ELR (cell line): ENCODE measurements at regions not wholly inside any gene's neighbourhood (a gene's known extent, or its start where the extent isn't known, plus 50 kb on each side); places are given as distances from the start of the nearest gene placed in this dataset.

Source experiments
- DNase-seq: peaks from one replicate; pipeline ENCODE4 v3.0.0-alpha.2; 2015; ENCODE audit warnings: low read depth

GRCh38 chr2:226652983-226653765 lies 146.4 kb downstream of the IRS1 start:
- no peak for DNase-seq

- DNase-seq, result peak; percentile 99
These were observed 147.3 kb downstream of the IRS1 start for GRCh38 chr2:226652369-226652768.

GRCh38 chr2:226649871-226650660 lies 149.6 kb downstream of the IRS1 start:
- DNase-seq, result peak; percentile 99

DNA sequence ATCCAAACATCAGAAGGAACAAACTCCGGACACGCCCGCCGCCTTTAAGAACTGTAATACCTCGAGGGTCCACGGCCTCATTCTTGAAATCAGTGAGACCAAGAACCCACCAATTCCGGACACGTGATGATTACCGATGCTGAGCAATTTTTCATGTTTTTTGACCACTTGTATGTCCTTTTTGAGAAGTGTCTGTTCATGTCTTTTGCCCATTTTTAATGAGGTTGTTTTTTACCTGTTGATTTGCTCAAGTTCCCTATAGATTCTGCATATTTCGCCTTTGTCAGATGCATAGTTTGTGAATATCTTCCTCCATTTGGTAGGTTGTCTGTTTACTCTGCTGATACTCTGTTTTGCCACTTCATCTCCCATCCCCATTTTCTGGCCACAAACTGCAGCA lies 150.4 kb downstream of the IRS1 start:
- DNase-seq, result no peak

GRCh38 chr2:226647621-226648518 lies 151.8 kb downstream of the IRS1 start:
- DNase-seq, result no peak

GRCh38 chr2:226644399-226644865 lies 155.2 kb downstream of the IRS1 start:
- peak; percentile 82 for DNase-seq

GRCh38 chr2:226643946-226644282 lies 155.7 kb downstream of the IRS1 start:
- DNase-seq, result no peak

- DNase-seq, result peak; percentile 15
These were observed 156.3 kb downstream of the IRS1 start for GRCh38 chr2:226643030-226643945.

- peak; percentile 13 for DNase-seq
These were observed 158.6 kb downstream of the IRS1 start for GRCh38 chr2:226641008-226641407.

DNA sequence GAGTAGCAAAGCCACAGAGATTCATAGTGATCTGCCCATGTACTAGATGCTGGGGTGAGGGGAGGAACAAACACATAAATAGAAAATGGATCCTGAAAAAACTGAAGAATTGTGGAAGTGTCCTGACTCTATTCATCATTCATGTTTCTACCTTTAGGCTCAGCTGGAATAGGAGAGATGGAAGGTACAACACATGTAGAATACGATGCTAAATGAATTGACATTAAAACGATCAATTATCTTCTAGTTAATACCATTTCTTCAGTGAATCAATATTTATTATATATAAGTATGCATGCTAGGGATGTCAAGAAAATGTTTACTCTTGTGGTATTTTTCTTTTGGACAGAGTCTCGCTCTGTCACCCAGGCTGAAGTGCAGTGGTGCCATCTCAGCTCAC lies 159.1 kb downstream of the IRS1 start:
- DNase-seq, result no peak

DNA sequence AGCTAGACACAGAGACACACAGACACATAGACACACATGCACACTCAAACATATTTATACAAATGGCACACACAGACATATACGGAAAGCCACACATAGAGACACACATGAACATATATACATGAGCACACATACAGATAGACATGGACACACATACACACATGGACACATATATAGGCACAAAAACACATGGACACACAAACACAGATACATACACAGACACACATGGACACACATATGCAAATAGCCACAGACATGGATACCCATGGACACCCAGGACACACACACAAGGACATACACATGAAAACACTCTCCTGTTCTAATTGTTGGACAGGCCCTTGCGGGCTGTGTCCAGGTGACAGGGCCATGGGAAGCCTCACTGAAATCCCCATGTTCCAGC lies 160.1 kb downstream of the IRS1 start:
- DNase-seq, result no peak

DNA sequence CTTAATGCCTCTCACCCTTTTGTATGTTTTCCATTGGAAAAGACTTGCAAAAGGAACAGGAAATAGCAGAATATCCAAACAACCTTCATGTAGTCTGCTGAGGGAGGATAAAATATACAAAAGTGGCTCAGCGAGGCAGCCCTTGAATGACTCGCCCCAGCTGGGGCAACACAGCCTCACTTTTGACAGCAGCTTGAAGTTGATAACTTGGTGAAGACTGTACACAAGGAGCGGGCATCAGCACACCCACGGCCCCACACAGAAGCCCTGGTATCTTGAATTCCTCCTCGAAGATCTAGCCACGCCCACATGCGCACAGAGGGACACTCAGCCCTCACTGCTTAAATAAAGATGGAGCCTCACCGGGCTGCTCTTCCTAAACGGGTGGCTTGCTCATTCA lies 161.0 kb downstream of the IRS1 start:
- peak; percentile 34 for DNase-seq

GRCh38 chr2:226637383-226637782 lies 162.2 kb downstream of the IRS1 start:
- DNase-seq, result no peak

- DNase-seq, result no peak
These were observed 163.0 kb downstream of the IRS1 start for GRCh38 chr2:226636586-226636985.

GRCh38 chr2:226634943-226635604 lies 164.5 kb downstream of the IRS1 start:
- DNase-seq, result no peak

- DNase-seq, result no peak
These were observed 167.9 kb downstream of the IRS1 start for GRCh38 chr2:226631671-226632070.

DNA sequence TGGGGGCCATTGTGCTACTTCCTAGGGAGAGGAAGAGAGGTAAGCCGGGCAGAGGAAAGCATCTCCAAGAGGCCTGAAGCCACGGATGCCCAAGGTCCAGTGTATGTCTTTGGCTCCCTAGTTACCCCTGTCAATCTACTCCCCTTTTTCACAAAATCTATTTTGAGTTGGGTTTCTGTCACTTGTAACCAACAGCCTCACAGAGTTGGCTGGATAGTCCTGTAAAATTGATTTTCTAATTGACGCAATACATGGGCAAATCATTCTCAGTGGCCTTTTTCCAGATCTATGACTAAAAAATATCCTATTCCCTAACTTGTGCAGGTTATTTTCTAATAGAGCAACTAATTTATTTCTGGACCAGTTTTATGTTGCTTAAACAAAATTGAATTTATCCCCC lies 168.4 kb downstream of the IRS1 start:
- DNase-seq, result no peak

DNA sequence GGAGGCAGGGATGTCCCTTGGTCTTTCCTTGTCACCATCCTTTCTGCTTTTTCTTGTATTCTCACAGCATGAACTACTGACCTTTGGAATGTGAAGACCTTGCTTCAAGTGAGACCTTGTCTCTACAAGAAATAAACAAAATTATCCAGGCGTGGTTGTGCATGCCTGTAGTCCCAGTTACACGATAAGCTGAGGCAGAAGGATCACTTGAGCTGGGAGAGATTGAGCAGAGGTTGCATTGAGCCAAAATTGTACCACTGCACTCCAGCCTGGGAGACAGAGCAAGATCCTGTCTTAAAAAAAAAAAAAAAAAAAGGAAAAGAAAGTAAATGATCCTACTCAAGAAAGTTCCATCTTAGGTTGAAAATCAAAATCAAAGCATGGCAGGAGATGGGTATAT lies 173.7 kb downstream of the IRS1 start:
- DNase-seq, result no peak

DNA sequence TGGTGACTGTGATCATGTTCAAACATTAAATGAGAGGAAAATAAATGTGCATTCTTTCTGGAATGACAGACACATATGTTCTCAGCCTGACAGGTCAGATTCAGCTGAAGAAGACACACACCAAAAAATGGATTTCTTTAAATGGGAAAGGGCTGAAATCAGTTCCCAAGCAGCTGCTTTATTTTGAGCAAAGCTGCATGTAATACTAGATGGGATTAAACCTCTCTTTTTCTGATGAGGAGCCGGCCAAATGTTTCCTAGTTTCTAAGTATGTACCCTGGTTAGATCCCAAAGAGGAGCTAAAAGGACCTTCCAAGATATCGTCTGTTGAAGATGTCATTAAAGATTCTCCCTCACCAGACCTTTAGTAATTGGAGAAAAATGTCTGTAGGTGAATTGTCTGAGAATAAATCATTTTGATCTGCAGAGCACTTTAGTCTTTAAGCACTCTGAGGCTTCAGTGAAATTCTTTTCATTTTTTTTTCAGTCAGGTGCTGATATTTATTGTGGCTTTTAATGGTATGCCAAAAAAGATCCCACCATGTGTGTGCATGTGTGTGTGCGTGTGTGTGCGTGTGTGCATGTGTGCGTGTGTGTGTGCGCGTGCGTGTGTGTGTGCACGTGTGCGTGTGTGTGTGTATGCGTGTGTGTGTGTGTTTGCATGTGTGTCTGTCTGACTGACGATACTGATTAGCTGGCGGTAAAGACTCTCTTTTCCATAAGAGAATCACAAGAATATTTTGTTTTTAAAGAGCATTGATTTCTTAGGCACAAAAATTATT lies 175.8 kb downstream of the IRS1 start:
- DNase-seq, result no peak

- DNase-seq, result peak; percentile 35
These were observed 177.1 kb downstream of the IRS1 start for GRCh38 chr2:226622484-226622883.
